ENCODE measurements at regions not wholly inside any gene's neighbourhood (a gene's known extent, or its start where the extent isn't known, plus 50 kb on each side); places are given as distances from the start of the nearest gene placed in this dataset.

GRCh38 chr4:137278431-137278830, 253.9 kb downstream of the PCDH18 start:
- TF ChIP-seq, protein P1, sequence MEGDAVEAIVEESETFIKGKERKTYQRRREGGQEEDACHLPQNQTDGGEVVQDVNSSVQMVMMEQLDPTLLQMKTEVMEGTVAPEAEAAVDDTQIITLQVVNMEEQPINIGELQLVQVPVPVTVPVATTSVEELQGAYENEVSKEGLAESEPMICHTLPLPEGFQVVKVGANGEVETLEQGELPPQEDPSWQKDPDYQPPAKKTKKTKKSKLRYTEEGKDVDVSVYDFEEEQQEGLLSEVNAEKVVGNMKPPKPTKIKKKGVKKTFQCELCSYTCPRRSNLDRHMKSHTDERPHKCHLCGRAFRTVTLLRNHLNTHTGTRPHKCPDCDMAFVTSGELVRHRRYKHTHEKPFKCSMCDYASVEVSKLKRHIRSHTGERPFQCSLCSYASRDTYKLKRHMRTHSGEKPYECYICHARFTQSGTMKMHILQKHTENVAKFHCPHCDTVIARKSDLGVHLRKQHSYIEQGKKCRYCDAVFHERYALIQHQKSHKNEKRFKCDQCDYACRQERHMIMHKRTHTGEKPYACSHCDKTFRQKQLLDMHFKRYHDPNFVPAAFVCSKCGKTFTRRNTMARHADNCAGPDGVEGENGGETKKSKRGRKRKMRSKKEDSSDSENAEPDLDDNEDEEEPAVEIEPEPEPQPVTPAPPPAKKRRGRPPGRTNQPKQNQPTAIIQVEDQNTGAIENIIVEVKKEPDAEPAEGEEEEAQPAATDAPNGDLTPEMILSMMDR (IDR thresholded peaks at IDR 0.05) = no peak
- TF ChIP-seq ZFX (IDR thresholded peaks at IDR 0.05; ENCODE audit: borderline replicate concordance) = no peak
